ENCODE measurements at regions not wholly inside any gene's neighbourhood (a gene's known extent, or its start where the extent isn't known, plus 50 kb on each side); places are given as distances from the start of the nearest gene placed in this dataset.

- H3K36me3 Mint-ChIP-seq (ENCODE audit: low read depth), result no peaks in the 10 kb centered on the region
- TF ChIP-seq CTCF (IDR thresholded peaks at IDR 0.05), result no peak
- H3K27ac Mint-ChIP-seq, result no peak overlapping the region
- H3K27me3 Mint-ChIP-seq (ENCODE audit: insufficient read depth), result peaks cover 4% of the 10 kb centered on the region; the same call in 1 of the 2 replicates
- H3K4me3 Mint-ChIP-seq, result no peak overlapping the region
- H3K4me1 Mint-ChIP-seq (ENCODE audit: low read depth), result peaks cover 17% of the 10 kb centered on the region
- H3K9me3 Mint-ChIP-seq, result no peaks in the 10 kb centered on the region
- DNase-seq, result no peak
Measured at GRCh38 chr12:90077756-90078155, 369.1 kb upstream of the ATP2B1 start.

DNA sequence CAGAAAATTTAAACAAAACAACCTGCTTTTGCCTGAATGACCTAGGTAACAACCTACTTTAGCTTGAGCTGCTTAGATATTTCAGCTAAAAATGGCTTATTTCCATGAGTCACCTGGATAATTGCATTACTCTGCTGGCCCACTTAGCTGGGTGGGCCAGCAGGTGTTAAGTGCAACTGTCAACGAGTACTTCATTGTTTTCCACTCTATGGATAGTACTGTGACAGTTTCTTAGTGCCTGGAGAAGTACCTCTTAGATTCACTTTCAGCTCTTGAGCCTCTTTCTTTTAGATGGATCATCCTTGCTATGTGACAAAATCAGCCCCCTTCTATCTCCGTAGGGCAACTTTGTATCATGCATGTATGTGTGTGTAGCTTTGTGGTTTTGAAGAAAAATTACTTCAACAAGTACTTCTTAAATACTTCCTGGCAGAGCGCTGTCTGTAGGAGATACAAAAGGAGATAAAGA is 368.2 kb upstream of the ATP2B1 start:
- Mint-ChIP-seq H3K27me3 (ENCODE audit: insufficient read depth) (peaks cover 4% of the 10 kb centered on the region; the same call in 1 of the 2 replicates), H3K27ac (no peak overlapping the region), H3K4me3 (no peak overlapping the region), H3K36me3 (ENCODE audit: low read depth) (no peaks in the 10 kb centered on the region), H3K4me1 (ENCODE audit: low read depth) (peaks cover 17% of the 10 kb centered on the region), H3K9me3 (no peaks in the 10 kb centered on the region)
- DNase-seq, result no peak
- TF ChIP-seq CTCF (IDR thresholded peaks at IDR 0.05), result no peak

DNA sequence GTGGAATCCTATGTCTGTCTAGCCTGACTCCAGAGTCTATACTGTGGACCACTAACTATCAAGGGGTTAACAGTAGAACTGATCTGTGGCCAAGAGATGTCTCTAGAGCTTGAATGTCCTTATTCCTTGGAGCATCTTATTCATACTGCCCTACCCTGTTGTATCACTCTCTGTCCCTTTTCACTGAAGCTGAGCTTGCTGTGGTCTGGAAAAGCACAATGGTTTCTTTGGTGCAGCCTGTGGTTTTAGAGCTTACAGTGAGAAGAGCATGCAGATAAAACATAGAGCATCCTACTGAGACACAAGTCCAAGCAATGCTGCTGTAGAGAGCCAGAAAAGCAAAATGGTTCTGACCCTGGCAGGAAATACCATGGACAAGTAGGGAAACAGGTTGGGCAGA is 367.0 kb upstream of the ATP2B1 start:
- Mint-ChIP-seq H3K27ac (no peak overlapping the region), H3K27me3 (ENCODE audit: insufficient read depth) (peaks cover 4% of the 10 kb centered on the region; the same call in 1 of the 2 replicates), H3K4me1 (ENCODE audit: low read depth) (peaks cover 17% of the 10 kb centered on the region), H3K9me3 (no peaks in the 10 kb centered on the region), H3K4me3 (no peak overlapping the region), H3K36me3 (ENCODE audit: low read depth) (no peaks in the 10 kb centered on the region)
- no peak for TF ChIP-seq CTCF (IDR thresholded peaks at IDR 0.05)
- no peak for DNase-seq

DNA sequence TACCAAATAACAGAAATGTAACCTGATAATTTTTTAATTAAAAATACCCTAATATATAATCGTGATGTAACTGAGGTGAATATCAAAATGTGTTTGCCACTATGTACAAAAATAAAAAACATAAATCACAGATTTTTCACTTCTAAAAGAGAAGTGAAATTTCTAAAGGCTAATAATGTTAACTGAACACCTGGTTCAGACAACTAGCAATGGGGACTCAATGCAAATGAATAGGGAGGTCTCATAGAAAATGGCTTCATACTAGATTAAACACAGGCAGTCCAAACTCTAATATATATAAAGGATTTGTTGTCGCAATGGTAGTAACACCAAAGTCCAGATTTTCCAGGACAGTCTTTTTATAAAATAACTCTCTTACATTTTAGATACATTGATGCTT is 365.4 kb upstream of the ATP2B1 start:
- DNase-seq, result no peak
- TF ChIP-seq CTCF (IDR thresholded peaks at IDR 0.05), result no peak
- H3K36me3 Mint-ChIP-seq (ENCODE audit: low read depth), result no peaks in the 10 kb centered on the region
- no peak overlapping the region for H3K27ac Mint-ChIP-seq
- no peak overlapping the region for H3K4me3 Mint-ChIP-seq
- peaks cover 4% of the 10 kb centered on the region; the same call in 1 of the 2 replicates for H3K27me3 Mint-ChIP-seq (ENCODE audit: insufficient read depth)
- H3K4me1 Mint-ChIP-seq (ENCODE audit: low read depth), result peaks cover 16% of the 10 kb centered on the region
- no peaks in the 10 kb centered on the region for H3K9me3 Mint-ChIP-seq

- no peak overlapping the region for H3K27ac Mint-ChIP-seq
- no peak for TF ChIP-seq CTCF (IDR thresholded peaks at IDR 0.05)
- H3K4me1 Mint-ChIP-seq (ENCODE audit: low read depth), result peaks cover 7% of the 10 kb centered on the region; the same call in 1 of the 2 replicates
- no peak overlapping the region for H3K4me3 Mint-ChIP-seq
- DNase-seq, result no peak
- H3K27me3 Mint-ChIP-seq (ENCODE audit: insufficient read depth), result peaks cover 4% of the 10 kb centered on the region; the same call in 1 of the 2 replicates
- no peaks in the 10 kb centered on the region for H3K36me3 Mint-ChIP-seq (ENCODE audit: low read depth)
- H3K9me3 Mint-ChIP-seq, result no peaks in the 10 kb centered on the region
Measured at GRCh38 chr12:90071996-90072395, 363.4 kb upstream of the ATP2B1 start.

- no peak for DNase-seq
- H3K36me3 Mint-ChIP-seq (ENCODE audit: low read depth), result no peaks in the 10 kb centered on the region
- no peak for TF ChIP-seq CTCF (IDR thresholded peaks at IDR 0.05)
- peaks cover 20% of the 10 kb centered on the region for H3K4me1 Mint-ChIP-seq (ENCODE audit: low read depth)
- H3K4me3 Mint-ChIP-seq, result no peak overlapping the region
- H3K27ac Mint-ChIP-seq, result no peak overlapping the region
- H3K9me3 Mint-ChIP-seq, result no peaks in the 10 kb centered on the region
- peaks cover 4% of the 10 kb centered on the region; the same call in 1 of the 2 replicates for H3K27me3 Mint-ChIP-seq (ENCODE audit: insufficient read depth)
Measured at GRCh38 chr12:90069711-90070110, 361.1 kb upstream of the ATP2B1 start.
